Stimulated activated CD4-positive, alpha-beta T cell treated with anti-CD3 and anti-CD28 coated beads, Interleukin-4, amount 100 ng/mL, for 48 hours (primary cell): ENCODE measurements at regions not wholly inside any gene's neighbourhood (a gene's known extent, or its start where the extent isn't known, plus 50 kb on each side); places are given as distances from the start of the nearest gene placed in this dataset.
"Not testable (repeated sequence)": the region's sequence is repeated elsewhere in the genome, so short reads cannot be mapped to it uniquely, and the experiment has no call there.

Source experiments
- DNase-seq, 2 donors: peaks; one replicate each; pipeline ENCODE4 v3.0.0-alpha.2; 2020; ENCODE audit warnings: low read depth in 2 of 2

- DNase-seq, result no peak
These were observed 104.1 kb upstream of the TMPRSS2 start for GRCh38 chr21:41611966-41612606.

GRCh38 chr21:41611441-41611840, 103.5 kb upstream of the TMPRSS2 start:
- DNase-seq, result no peak

GRCh38 chr21:41610840-41611115, 102.8 kb upstream of the TMPRSS2 start:
- not testable (repeated sequence) for DNase-seq

DNA sequence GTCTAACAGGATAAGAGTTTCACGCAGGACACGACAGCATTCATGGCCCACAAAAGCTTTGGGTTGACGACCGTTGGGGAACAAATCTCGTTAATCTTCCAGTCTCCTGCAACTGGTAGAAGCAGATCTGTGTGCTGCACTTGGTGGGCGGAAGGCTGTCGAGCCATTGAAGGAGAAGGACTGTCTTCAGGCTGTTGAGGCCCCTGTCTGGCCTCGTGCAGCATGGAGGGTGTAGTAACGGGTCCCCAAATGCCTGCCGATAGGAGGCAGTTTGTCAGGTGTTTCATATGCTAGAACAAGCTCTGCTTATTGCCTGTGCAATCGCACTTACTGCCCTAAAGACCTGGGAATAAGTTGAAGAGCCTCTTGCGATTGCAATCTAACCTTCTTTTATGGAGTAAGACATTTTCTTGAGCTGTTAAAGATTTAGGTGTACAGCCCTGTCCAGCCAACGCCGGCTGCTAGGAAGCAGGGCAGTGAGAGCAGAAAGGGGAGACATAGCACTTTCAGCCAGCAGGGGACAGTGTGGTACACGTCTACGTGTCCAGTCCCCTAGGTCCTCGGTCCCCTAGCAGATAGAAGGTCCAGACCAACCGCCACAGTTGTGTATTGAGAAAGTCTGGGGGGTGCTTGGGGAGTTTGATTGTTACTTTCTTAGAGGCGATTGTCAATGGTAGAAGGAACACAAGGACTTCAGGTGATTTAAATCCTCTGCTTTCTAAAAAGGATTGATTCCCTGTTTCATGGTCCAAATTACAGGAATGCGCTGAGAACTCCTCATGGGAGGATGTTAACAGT, 102.3 kb upstream of the TMPRSS2 start:
- peak in 1 of 2 donors; percentile 24 for DNase-seq

GRCh38 chr21:41606706-41607105, 98.7 kb upstream of the TMPRSS2 start:
- no peak for DNase-seq

DNA sequence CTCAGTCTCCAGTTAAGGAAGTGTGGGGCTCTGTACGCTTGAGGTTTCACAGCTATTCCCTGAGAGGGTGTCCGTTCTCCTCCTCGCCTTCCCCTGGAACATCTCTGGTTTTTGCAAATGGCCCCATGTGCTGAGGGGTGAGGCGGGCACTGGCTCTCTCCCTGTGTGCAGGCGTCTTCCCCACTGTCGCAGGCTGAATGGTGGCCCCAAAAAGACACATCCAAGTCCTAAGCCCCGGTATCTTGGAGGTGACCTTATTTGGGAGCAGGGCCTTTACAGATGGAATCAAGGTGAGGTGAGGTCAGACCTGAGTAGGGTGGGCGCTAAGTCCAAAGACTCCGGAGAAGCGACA, 98.0 kb upstream of the TMPRSS2 start:
- DNase-seq, result no peak

DNA sequence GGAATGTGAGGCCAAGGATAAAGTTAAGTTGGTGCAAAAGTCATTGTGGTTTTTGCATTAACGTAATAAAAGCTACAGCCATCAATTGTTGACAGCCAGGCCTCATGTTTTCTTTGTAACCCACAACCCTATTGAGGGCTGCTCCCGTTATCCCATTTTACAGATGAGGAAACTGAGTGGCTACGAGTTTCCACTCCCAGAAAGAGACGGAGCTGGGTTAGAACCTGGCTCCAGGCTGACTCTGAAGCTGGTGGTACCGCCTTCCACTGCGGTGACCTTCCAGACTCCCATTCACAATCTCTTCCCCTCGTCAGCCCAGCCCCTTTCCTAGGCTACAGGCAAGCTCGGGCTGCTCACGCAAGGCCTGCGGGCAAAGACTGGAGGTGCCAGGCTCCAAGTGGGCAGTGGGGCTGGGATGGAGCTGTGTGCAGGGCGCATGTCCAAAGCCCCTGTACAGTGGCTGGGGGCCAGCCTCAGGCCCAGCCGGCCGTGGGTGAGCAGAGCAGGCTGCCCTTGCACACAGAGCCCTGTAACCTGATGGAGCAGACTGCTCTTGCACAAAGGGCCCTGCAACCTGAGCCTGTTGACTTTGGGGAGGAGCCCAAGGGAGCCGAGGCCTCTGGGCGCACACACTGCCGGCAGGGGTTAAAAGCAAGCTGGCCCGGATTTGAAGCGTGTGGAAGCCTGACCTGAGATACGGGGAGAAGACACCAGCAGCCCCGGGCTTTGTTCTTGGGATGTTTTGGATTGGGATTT, 97.4 kb upstream of the TMPRSS2 start:
- DNase-seq, result no peak

GRCh38 chr21:41604583-41605041, 96.7 kb upstream of the TMPRSS2 start:
- no peak for DNase-seq

DNA sequence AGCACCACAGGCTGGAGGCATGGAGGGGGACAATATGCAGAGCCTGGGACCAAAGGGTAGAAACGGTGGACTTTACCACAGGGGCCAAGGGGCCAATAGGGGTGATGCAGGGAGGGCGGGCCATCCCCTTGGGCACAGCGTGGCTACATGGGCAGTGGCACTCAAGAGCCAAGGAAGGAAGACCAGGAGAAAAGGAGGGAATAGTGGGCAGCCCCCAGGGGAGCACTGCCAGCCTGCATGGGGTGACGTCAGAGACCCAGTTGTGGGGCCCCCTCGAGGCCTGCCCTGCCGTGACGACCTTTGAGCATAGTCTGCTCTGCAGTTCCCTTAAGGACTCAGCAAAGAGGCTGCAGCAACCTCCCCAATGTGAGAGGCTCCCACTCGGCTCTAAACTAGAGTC, 95.5 kb upstream of the TMPRSS2 start:
- DNase-seq, result no peak

GRCh38 chr21:41602531-41602930, 94.6 kb upstream of the TMPRSS2 start:
- no peak for DNase-seq

DNA sequence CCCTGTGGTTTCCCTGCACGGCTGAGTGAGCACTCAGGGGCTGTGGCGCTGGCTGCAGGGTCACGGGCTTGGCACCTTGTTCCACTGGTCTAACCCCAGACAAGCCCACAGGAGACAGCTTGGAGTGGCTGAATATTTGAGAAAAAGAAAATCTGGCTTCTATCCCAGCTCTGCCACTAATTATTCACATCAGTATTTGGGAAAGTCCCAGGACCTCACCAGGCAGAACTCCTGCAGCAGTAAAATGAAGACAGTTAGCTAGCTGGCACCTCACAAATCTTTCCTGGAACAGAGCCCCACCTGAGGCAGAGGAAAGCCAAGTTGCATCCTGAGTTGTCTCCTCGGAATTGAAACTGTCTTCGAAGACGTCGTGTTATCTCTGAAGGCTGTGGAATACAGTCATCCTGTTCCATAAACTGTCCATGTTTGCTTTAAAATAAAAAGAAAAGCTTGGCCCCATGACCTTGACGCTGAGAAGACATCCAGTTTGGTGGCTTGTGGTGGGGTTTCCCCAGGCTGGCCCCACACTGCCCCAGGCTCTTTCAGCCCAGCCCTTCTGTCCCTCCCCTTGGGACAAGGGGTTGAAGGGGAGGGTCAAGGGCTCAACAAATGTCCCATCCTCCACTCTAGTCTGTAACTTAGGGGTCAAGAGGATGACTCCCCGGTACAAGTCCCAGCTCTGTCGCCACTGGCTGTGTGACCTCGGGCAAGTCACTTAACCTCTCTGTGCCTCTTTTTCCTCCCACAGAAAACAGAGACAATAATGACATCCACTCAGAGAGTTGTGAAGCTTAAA, 93.8 kb upstream of the TMPRSS2 start:
- no peak for DNase-seq

DNA sequence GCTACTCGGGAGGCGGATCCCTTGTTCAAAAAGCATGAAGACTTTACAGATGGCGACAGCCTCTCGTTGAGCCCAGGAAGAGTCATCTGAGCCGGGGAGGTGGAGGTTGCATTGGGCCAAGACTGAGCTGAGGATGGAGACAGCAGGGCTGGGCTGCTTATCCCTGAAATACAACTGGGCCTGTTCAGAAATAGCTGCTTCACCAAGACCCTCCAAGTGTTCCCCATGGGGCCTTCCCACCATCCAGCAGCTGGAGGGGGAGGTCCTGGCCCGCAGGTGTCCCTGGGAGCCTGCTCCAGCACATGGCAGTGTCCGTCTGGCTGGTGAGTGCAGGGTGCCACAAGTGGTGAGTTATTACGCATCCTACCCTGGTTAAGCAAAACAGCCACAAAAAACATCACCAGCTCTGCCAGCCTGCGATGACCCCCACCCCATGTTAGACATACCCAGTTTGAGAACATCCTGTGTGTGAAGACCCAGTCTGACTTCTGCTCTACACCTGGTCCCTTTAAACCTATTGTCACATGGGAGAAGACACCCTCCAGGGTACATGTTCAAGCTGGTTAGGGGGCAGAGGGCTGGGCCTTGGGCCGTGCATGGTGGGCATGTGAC, 93.1 kb upstream of the TMPRSS2 start:
- no peak for DNase-seq

GRCh38 chr21:41600556-41600955, 92.6 kb upstream of the TMPRSS2 start:
- no peak for DNase-seq

- DNase-seq, result no peak
These were observed 92.2 kb upstream of the TMPRSS2 start for GRCh38 chr21:41600116-41600515.

- DNase-seq, result no peak
These were observed 90.8 kb upstream of the TMPRSS2 start for GRCh38 chr21:41598561-41599431.

DNA sequence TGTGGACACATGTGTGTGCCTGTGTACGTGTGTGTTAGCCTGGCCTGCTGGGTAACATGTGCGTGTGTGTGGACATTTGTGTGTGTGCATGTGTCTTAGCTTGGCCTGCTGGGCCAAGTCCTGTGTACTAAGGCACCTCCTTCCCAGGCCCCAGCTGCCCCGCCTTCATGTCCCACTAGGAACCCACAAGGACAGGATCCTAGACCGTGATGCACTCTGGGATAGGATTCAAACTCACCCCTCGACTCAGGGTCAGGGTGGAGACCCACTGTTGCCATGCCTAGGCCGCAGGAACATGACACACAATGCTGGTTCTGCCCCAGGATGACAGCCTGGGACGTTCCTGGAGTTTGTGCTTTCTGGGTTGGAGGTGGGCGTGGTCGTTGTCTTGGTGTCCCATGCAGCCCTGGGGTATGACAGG, 89.9 kb upstream of the TMPRSS2 start:
- no peak for DNase-seq

DNA sequence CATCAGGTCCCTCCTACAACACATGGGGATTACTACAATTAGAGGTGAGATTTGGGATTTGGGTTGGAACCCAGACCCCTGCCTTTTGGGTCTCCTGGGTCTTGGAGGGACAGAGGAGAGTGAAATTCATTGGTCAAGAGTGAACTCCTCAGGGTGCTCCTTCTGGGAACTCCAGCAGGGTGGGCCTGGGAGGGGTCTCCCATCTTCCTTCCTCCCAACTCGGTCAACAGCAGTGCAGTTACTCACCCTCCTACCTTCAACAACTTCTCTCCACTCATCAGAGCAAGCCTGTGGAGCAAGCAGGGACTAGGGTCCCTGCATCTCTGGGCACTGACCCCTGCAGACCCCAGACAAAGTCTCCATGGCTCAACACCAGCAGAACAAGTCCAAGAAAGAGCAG, 89.3 kb upstream of the TMPRSS2 start:
- no peak for DNase-seq

- no peak for DNase-seq
These were observed 88.4 kb upstream of the TMPRSS2 start for GRCh38 chr21:41596241-41596925.

GRCh38 chr21:41594268-41594667, 86.3 kb upstream of the TMPRSS2 start:
- no peak for DNase-seq

GRCh38 chr21:41593760-41594138, 85.8 kb upstream of the TMPRSS2 start:
- DNase-seq, result no peak
